ENCODE measurements at regions not wholly inside any gene's neighbourhood (a gene's known extent, or its start where the extent isn't known, plus 50 kb on each side); places are given as distances from the start of the nearest gene placed in this dataset.

GRCh38 chr10:131638880-131639278 lies 261.9 kb upstream of the PPP2R2D start (continued):
- TF ChIP-seq PRDM15 (CRISPR knock-in tag; IDR thresholded peaks at IDR 0.05) (no peak), TAF1 (IDR thresholded peaks at IDR 0.05; ENCODE audit: borderline replicate concordance, low read depth, low read length) (no peak)

GRCh38 chr10:131640045-131640644 lies 260.7 kb upstream of the PPP2R2D start:
- Histone ChIP-seq H3K9me3 (replicated peaks; ENCODE audit: control insufficient read depth, insufficient read depth, low read length) (peaks cover 9% of the 10 kb centered on the region), H2AFZ (ENCODE audit: control insufficient read depth, low read depth, low read length) (no peak overlapping the region), H3K79me2 (ENCODE audit: control insufficient read depth, insufficient read depth, low read length) (no peaks in the 10 kb centered on the region), H3K36me3 (ENCODE audit: control insufficient read depth in 2 of 2, insufficient read depth in 2 of 2, low read length in 1 of 2) (no peaks in the 10 kb centered on the region), H4K20me1 (ENCODE audit: control insufficient read depth, insufficient read depth) (no peaks in the 10 kb centered on the region), H3K4me2 (ENCODE audit: control insufficient read depth, insufficient read depth) (no peak overlapping the region), H3K4me1 (ENCODE audit: control insufficient read depth, insufficient read depth, low read length) (peaks cover 18% of the 10 kb centered on the region), H3K4me3 (no peak overlapping the region), H3K9ac (ENCODE audit: control insufficient read depth, insufficient read depth, low read length) (no peak overlapping the region), H3K27me3 (replicated peaks in 1 of 2; ENCODE audit: control insufficient read depth in 2 of 2, insufficient read depth in 2 of 2, low read length in 1 of 2) (no peaks in the 10 kb centered on the region), H3K27ac (ENCODE audit: control insufficient read depth, insufficient read depth) (no peak overlapping the region)
- in situ Hi-C loops (cut with MboI) (no loop called here), intact Hi-C loops (cut with micrococcal nuclease; ENCODE audit: unreplicated experiment) (no loop called here)
- POLR2A ChIA-PET, result no interaction called here
- 41% methylated on average over 2 of the region's 2 CpGs for WGBS (ENCODE audit: insufficient coverage, insufficient replicate concordance, low lambda C conversion rate, missing lambda C conversion rate)
- no TSS peak for BruUV-seq (replicated peaks)
- FAIRE-seq (no peak), ATAC-seq (no peak), DNase-seq (ENCODE audit: low read depth, low spot score) (no peak)
- SMC1A ChIA-PET (ENCODE audit: uncharacterized antibody, unreplicated experiment), result interaction anchor here (1.0 kb wide), 1 partner anchor 13 kb away, joined by 3 read pairs; no protein-coding TSS in a partner anchor
- TF ChIP-seq GABPA (IDR thresholded peaks at IDR 0.05; ENCODE audit: low read depth), result no peak
- TF ChIP-seq EZH2 (IDR thresholded peaks at IDR 0.05; ENCODE audit: borderline replicate concordance, control insufficient read depth, low read depth, low read length), result no peak
- TF ChIP-seq POLR2AphosphoS2 (IDR thresholded peaks at IDR 0.05; ENCODE audit: low read depth, low read length), result no peak
- TF ChIP-seq NFYB (IDR thresholded peaks at IDR 0.05; ENCODE audit: insufficient read depth, low read depth, low read length), result no peak
- TF ChIP-seq DPF2 (IDR thresholded peaks at IDR 0.05), result no peak
- RAD21 ChIA-PET (ENCODE audit: unreplicated experiment), result no interaction called here
- CTCF ChIA-PET, result no interaction called here
